GM18511 (cell line): ENCODE measurements at regions not wholly inside any gene's neighbourhood (a gene's known extent, or its start where the extent isn't known, plus 50 kb on each side); places are given as distances from the start of the nearest gene placed in this dataset.
"Not testable (repeated sequence)": the region's sequence is repeated elsewhere in the genome, so short reads cannot be mapped to it uniquely, and the experiment has no call there.

Experiments
- ATAC-seq: cut with Tn5 transposase; IDR thresholded peaks from one replicate; pipeline ENCODE4 v1.9.1; 2021; ENCODE audit warnings: mild to moderate bottlenecking, moderate library complexity; ENCODE audit not compliant: unreplicated experiment

GRCh38 chr5:163330723-163331668, 106.4 kb upstream of the CCNG1 start:
- ATAC-seq: no peak

GRCh38 chr5:163336074-163336473, 101.3 kb upstream of the CCNG1 start:
- not testable (repeated sequence) for ATAC-seq

DNA sequence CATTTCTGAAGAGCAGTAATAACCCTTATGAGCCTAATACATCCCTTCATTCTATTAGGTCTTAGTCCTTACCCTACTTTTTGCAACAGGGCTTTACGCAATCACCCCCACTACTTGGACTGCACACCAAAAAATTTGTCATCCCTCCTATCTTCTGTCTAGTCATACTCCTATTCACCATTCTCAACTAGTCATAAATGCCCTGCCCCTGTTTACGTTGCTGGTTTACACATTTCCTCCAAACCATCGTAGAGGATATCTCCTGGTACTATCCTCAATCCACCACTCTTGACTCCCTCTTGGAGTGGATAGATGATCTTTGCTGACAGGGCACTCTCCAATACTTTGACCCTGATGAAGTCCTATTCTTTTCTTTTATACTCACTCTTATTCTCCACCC, 98.2 kb upstream of the CCNG1 start:
- no peak for ATAC-seq

- ATAC-seq: not testable (repeated sequence)
Observed at GRCh38 chr5:163340378-163340777, 97.0 kb upstream of the CCNG1 start.

DNA sequence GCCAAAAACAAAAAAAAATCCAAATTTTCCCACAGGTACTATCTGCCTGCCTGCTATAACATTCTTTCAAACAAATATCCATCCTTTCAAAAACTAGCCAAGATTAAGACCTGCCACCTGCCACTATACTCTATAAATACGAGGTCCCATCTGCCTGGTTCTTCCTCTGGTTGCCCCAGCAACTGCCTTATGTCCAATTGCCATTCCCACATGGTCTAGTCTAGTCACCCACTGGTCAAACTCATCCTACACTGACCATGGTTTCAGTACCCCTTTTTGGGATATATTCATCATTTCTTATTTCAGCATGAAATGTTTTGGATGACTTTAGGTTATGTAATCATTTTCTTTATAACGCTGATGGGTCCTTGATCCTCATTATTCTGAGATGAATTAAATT, 95.1 kb upstream of the CCNG1 start:
- no peak for ATAC-seq

DNA sequence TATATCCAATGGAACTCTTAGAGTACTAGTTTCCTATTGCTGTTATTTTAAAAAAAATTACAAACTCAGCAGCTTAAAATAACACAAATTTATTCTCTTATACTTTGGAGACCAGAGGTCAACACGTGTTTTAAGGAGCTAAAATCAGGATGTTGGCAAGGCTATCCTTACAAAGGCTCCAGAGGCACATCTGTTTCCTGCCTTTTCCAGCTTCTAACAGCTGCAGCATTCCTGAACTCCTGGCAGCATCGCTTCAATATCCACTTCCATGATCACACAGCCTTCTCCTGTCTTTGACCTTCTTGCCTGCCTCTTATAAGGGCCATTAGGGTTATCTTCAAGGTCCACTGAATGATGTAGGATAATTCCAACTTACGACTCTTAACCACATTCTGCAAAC, 92.2 kb upstream of the CCNG1 start:
- no peak for ATAC-seq

- peak; percentile 76 for ATAC-seq
Observed at GRCh38 chr5:163347671-163348070, 89.7 kb upstream of the CCNG1 start.

DNA sequence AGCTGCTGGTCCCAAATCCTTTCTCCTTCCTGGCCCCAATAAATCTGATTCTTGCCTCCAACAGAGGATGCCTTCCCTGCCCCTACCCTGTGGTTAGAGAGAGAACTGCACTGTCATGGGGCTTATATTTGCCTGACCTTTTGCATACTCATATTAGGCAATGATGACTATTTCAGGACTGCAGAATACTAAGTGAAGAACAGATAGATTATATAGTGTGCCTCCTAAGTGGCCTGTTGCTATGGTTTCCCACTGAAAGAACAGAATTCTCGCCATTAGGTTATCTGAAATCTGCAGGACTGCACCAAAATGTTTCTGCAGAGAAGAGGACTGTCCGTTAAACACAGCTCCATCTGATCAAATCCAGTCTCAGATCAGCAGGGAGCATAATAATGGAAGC, 87.3 kb upstream of the CCNG1 start:
- no peak for ATAC-seq

- ATAC-seq: no peak
Observed at GRCh38 chr5:163352531-163352930, 84.9 kb upstream of the CCNG1 start.

- ATAC-seq: not testable (repeated sequence)
Observed at GRCh38 chr5:163355811-163356210, 81.6 kb upstream of the CCNG1 start.

- no peak for ATAC-seq
Observed at GRCh38 chr5:163357636-163358035, 79.8 kb upstream of the CCNG1 start.

- ATAC-seq: no peak
Observed at GRCh38 chr5:163360656-163361055, 76.7 kb upstream of the CCNG1 start.

DNA sequence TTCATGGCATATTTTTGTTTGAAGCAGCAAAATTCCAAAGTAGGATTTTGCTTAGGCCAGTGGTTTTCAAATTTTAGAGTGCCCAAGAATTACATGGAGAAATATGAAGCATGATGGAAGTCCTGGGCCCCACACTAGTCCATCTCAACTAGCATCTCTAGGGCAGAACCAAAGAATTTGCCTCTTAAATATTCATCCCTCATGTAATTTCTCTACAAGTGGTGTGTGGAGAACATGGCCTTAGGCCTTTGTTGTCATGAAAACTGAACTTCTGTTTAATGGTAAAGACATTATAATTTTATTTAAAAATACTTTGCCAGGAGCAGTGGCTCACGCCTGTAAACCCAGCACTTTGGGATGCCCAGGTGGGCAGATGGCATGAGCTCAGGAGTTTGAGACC, 75.9 kb upstream of the CCNG1 start:
- ATAC-seq: no peak

DNA sequence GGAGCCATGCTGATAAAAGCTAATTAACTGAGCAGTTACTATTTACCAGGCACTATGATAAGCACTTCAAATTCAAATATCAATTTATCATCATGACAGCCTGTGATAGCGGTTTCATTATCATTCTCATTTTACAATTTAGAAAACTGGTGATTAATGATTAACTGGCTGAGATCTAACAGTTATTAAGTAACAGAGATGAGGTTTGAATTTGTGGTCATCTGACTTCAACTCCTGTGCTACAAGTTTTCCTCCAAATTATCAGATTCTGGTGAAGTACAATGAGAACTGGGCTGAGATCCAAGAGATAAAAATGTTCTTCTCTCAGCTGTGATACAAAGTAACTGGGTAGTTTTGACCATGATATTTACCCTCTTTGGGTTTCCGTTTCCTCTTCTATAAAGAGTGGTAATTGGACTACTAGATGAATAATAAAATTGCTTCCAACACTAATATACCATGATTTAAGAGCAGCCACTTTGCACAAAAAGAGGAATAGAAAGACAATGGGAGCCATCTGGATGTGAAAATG, 74.5 kb upstream of the CCNG1 start:
- ATAC-seq: peak; percentile 78

DNA sequence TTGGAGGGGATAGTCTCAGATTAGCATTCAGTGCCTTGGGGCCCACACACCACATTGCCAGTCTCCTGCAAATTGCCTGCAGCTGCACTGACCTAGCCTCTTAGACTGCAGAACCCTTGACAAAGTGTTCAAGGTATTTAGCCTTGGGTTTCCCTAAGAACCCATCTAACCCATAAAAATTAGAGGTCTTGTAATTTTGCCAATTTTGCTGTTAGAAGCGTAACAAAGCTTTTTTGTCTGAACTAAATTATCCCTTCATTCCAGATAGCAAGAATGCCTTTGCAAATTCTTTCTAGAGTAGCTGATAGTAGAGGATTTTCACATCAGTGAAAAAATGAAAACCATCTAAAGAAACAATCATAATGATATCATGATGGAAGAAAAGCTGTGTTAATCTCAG, 74.0 kb upstream of the CCNG1 start:
- no peak for ATAC-seq

DNA sequence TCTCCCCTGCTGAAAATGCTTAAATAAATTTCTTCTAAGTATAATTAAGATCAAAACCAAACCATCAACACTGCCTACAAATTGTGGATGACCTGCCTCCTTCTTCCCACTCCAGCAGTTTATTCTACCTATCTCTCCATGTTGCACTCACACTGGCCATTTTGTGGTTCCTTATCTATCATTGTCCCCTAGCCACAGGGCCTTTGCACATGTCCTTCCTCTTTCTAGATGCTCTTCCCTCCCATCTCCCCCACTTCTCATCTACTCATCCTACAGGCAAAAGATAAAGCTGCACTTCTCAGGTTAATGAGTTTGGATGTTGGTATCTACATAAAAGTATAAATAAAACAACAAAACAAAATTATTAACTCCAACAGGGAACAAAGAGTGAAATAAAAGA, 70.6 kb upstream of the CCNG1 start:
- no peak for ATAC-seq

DNA sequence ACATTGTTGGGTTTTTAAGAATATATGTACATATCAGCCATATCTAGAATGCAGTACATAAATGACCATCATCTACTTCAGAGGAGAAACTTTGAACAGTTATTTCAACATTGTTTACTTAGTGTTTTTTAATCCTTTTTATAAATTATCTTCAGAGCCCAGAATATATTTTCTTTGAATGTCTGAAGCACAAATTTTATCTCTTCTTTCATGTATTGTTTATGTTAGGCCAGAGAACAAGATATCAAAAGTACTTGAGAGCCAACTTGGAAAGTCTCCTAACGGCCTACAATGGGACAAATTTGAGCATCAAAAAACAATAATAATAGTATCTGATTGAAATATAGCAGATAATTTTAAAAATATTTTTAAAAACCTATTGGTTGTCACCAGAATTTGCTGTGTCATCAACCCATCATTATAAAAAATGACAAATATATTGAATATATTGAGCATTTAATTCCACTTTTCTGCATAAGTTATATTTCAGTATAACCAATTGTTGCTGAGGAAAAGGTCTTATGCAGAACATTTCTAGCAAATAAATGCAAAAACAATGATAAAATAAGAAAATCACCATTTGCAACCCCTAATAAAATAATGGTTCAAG, 67.5 kb upstream of the CCNG1 start:
- ATAC-seq: no peak

GRCh38 chr5:163373436-163374084, 63.8 kb upstream of the CCNG1 start:
- ATAC-seq: peak; percentile 72

DNA sequence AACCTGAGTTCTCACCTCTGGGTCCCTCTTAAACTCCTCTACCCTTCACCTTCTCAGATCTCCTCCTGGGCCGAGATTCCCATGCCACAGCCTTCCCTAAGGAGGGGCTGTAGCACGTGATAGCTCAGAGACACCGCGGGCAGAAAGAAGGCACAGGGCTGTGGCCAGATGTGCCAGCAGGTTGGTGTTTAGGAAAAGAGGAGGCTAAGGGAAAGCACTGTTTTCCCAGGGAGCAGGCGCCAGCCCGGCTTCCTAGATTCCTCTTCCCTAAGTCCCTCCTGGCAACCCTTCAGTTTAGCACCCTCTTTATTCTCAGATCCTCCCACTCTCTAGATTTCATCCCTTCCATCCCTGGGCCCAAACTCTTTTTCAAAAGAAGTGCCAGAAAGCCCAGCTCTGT, 59.4 kb upstream of the CCNG1 start:
- ATAC-seq: no peak

- no peak for ATAC-seq
Observed at GRCh38 chr5:163379298-163380155, 57.9 kb upstream of the CCNG1 start.

- ATAC-seq: no peak
Observed at GRCh38 chr5:163381832-163382231, 55.6 kb upstream of the CCNG1 start.
